GM23338 (cell line): ENCODE measurements at regions not wholly inside any gene's neighbourhood (a gene's known extent, or its start where the extent isn't known, plus 50 kb on each side); places are given as distances from the start of the nearest gene placed in this dataset.
A peak's percentile ranks its signal among the peaks of the same experiment; 100 is the strongest.

Experiments used
- ATAC-seq: fragments of 200-7000 bp; cut with Tn5 transposase; 3 replicates; pipeline ENCODE4 v1.9.1; 2020
- DNase-seq: peaks from one replicate; pipeline ENCODE4 v3.0.0-alpha.2; 2015; ENCODE audit warnings: low spot score
- H2AFZ ChIP-seq: fragments of 200-600 bp; sonication (generic); 2 replicates; pipeline ENCODE4 v1.8.0; 2016; ENCODE audit warnings: antibody characterized with exemption, mild to moderate bottlenecking, moderate library complexity
- H3F3A ChIP-seq: fragments of 200-600 bp; sonication (generic); replicated peaks from 2 replicates; pipeline ENCODE4 v1.8.0; 2017; ENCODE audit warnings: antibody characterized with exemption, mixed run types, low read depth
- H3K27ac ChIP-seq: fragments of 200-600 bp; sonication (generic); 2 replicates; pipeline ENCODE4 v1.6.1; 2016; ENCODE audit warnings: low read depth
- H3K27me3 ChIP-seq: fragments of 200-600 bp; sonication (generic); 2 replicates; pipeline ENCODE4 v1.8.0; 2016; ENCODE audit warnings: mild to moderate bottlenecking, mixed run types, moderate library complexity; ENCODE audit not compliant: insufficient read depth
- H3K36me3 ChIP-seq: fragments of 200-600 bp; sonication (generic); 2 replicates; pipeline ENCODE4 v1.8.0; 2016; ENCODE audit warnings: mild to moderate bottlenecking; ENCODE audit not compliant: insufficient read depth
- H3K4me1 ChIP-seq: fragments of 200-600 bp; sonication (generic); 2 replicates; pipeline ENCODE4 v1.8.0; 2016; ENCODE audit warnings: mild to moderate bottlenecking, moderate library complexity; ENCODE audit not compliant: insufficient read depth
- H3K4me2 ChIP-seq: fragments of 200-600 bp; sonication (generic); 2 replicates; pipeline ENCODE4 v1.7.1; 2017; ENCODE audit warnings: mixed run types
- H3K4me3 ChIP-seq: fragments of 200-600 bp; sonication (generic); 2 replicates; pipeline ENCODE4 v1.6.1; 2016; ENCODE audit warnings: mixed run types
- H3K79me2 ChIP-seq: fragments of 200-600 bp; sonication (generic); replicated peaks from 2 replicates; pipeline ENCODE4 v1.8.0; 2017; ENCODE audit warnings: mild to moderate bottlenecking; ENCODE audit not compliant: insufficient read depth
- H3K9me2 ChIP-seq: fragments of 200-600 bp; sonication (generic); 2 replicates; pipeline ENCODE4 v1.8.0; 2017; ENCODE audit not compliant: insufficient read depth
- H4K20me1 ChIP-seq: fragments of 200-600 bp; sonication (generic); replicated peaks from 2 replicates; pipeline ENCODE4 v1.8.0; 2017; ENCODE audit warnings: mild to moderate bottlenecking; ENCODE audit not compliant: insufficient read depth
- H3K27ac Mint-ChIP-seq: 2 replicates; pipeline ENCODE4 v1.8.0; 2020; ENCODE audit warnings: inconsistent platforms, mild to moderate bottlenecking, moderate library complexity, mixed read lengths
- H3K27me3 Mint-ChIP-seq: 3 replicates; pipeline ENCODE4 v1.8.0; 2022; ENCODE audit warnings: low read depth, mild to moderate bottlenecking, moderate library complexity, mixed read lengths, inconsistent platforms; ENCODE audit not compliant: insufficient read depth, poor library complexity
- H3K36me3 Mint-ChIP-seq: 3 replicates; pipeline ENCODE4 v1.8.0; 2021; ENCODE audit warnings: low read depth, mild to moderate bottlenecking, inconsistent platforms, moderate library complexity, mixed read lengths
- H3K4me1 Mint-ChIP-seq: 3 replicates; pipeline ENCODE4 v1.8.0; 2020; ENCODE audit warnings: mild to moderate bottlenecking, inconsistent platforms, mixed read lengths
- H3K4me3 Mint-ChIP-seq: 3 replicates; pipeline ENCODE4 v1.8.0; 2021; ENCODE audit warnings: moderate library complexity, mild to moderate bottlenecking, inconsistent platforms, mixed read lengths
- H3K9me3 Mint-ChIP-seq: 3 replicates; pipeline ENCODE4 v1.8.0; 2020; ENCODE audit warnings: moderate library complexity, mild to moderate bottlenecking, inconsistent platforms, mixed read lengths
- CREB1 ChIP-seq: fragments of 250-450 bp; sonication (Bioruptor Pico); IDR thresholded peaks from 2 replicates; pipeline ENCODE4 v1.5.0; 2020; ENCODE audit warnings: low read depth, mild to moderate bottlenecking, moderate library complexity
- EZH2 ChIP-seq: fragments of 200-600 bp; sonication (generic); IDR thresholded peaks from one replicate; pipeline ENCODE4 v1.8.0; 2017; ENCODE audit warnings: antibody characterized with exemption, mild to moderate bottlenecking, low read depth; ENCODE audit not compliant: unreplicated experiment
- EZH2phosphoT487 ChIP-seq: fragments of 200-600 bp; sonication (generic); IDR thresholded peaks from one replicate; pipeline ENCODE4 v1.8.1; 2018; ENCODE audit warnings: antibody characterized with exemption; ENCODE audit not compliant: unreplicated experiment
- JUNB ChIP-seq: IDR thresholded peaks from one replicate; pipeline ENCODE4 v1.6.1; 2016; ENCODE audit warnings: antibody characterized with exemption; ENCODE audit not compliant: unreplicated experiment
- NANOG ChIP-seq: IDR thresholded peaks from 2 replicates; pipeline ENCODE4 v1.6.1; 2016; ENCODE audit warnings: antibody characterized with exemption, borderline replicate concordance
- POLR2AphosphoS5 ChIP-seq: IDR thresholded peaks from 2 replicates; pipeline ENCODE4 v1.6.1; 2016; ENCODE audit warnings: antibody characterized with exemption, low read depth
- STAT1 ChIP-seq: IDR thresholded peaks from one replicate; pipeline ENCODE4 v1.6.1; 2016; ENCODE audit warnings: antibody characterized with exemption; ENCODE audit not compliant: unreplicated experiment
- ZNF114 ChIP-seq: fragments of 250-450 bp; sonication (Bioruptor Pico); IDR thresholded peaks from 2 replicates; pipeline ENCODE4 v1.5.0; 2020; ENCODE audit warnings: mild to moderate bottlenecking, moderate library complexity
- ZNF331 ChIP-seq: fragments of 250-450 bp; sonication (Bioruptor Pico); IDR thresholded peaks from 2 replicates; pipeline ENCODE4 v1.5.0; 2020; ENCODE audit warnings: low read depth, mild to moderate bottlenecking, moderate library complexity
- TF ChIP-seq, protein P1 (sequence below): IDR thresholded peaks from one replicate; pipeline ENCODE4 v1.6.1; 2018; ENCODE audit warnings: antibody characterized with exemption; ENCODE audit not compliant: unreplicated experiment
- TF ChIP-seq, protein P2 (sequence below), 2 experiments: fragments of 200-600 bp in 1 of 2; sonication (generic) in 1 of 2; conservative IDR thresholded peaks; 2 replicates each; pipeline versions ENCODE4 v1.5.1 to v1.6.1; 2016 to 2017; ENCODE audit warnings: antibody characterized with exemption in 2 of 2, low read depth in 2 of 2, mild to moderate bottlenecking in 2 of 2, moderate library complexity in 1 of 2
- TF ChIP-seq, protein P3 (sequence below): fragments of 250-450 bp; sonication (Bioruptor Pico); IDR thresholded peaks from 2 replicates; pipeline ENCODE4 v1.5.0; 2020; ENCODE audit warnings: mild to moderate bottlenecking, moderate library complexity

DNA sequence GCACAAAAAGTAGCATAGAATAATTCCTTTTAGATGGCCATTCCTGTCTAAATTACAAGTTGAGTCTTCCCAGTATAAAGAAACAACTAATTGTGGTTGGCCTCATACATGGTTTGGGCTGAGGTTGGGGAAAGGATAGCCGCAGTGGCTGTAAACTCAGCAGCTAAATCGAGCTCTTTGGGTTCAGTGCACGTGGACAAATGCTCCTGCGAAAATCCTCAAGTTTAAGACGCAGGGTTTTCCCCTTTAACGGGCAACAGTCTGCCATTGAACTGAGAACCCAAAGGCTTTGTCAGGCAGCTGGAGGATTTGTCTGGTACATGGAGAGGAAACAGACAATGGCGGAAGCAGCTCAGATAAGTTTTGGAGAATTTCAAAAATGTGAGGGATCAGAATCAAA lies 331.9 kb downstream of the TGFB2 start:
- Histone ChIP-seq H4K20me1 (no peaks in the 10 kb centered on the region), H3K4me1 (peaks cover 9% of the 10 kb centered on the region; the same call in 1 of the 2 replicates), H3K27me3 (no peaks in the 10 kb centered on the region), H3K79me2 (no peaks in the 10 kb centered on the region), H3K9me2 (peaks cover 16% of the 10 kb centered on the region; the same call in 1 of the 2 replicates), H3K4me3 (no peak overlapping the region), H2AFZ (peak overlapping the region; percentile 83; the same call in 1 of the 2 replicates), H3K4me2 (no peak overlapping the region), H3F3A (no peaks in the 10 kb centered on the region), H3K27ac (no peak overlapping the region), H3K36me3 (no peaks in the 10 kb centered on the region)
- no peak overlapping the region for H3K4me3 Mint-ChIP-seq
- no peak overlapping the region for H3K27ac Mint-ChIP-seq
- no peak for DNase-seq
- no peaks in the 10 kb centered on the region for H3K36me3 Mint-ChIP-seq
- no peaks in the 10 kb centered on the region for H3K9me3 Mint-ChIP-seq
- TF ChIP-seq ZNF114 (CRISPR knock-in tag) (no peak), STAT1 (no peak), CREB1 (no peak), EZH2phosphoT487 (no peak), EZH2 (no peak), POLR2AphosphoS5 (no peak), ZNF331 (no peak), NANOG (no peak), JUNB (no peak)
- TF ChIP-seq, protein P1, sequence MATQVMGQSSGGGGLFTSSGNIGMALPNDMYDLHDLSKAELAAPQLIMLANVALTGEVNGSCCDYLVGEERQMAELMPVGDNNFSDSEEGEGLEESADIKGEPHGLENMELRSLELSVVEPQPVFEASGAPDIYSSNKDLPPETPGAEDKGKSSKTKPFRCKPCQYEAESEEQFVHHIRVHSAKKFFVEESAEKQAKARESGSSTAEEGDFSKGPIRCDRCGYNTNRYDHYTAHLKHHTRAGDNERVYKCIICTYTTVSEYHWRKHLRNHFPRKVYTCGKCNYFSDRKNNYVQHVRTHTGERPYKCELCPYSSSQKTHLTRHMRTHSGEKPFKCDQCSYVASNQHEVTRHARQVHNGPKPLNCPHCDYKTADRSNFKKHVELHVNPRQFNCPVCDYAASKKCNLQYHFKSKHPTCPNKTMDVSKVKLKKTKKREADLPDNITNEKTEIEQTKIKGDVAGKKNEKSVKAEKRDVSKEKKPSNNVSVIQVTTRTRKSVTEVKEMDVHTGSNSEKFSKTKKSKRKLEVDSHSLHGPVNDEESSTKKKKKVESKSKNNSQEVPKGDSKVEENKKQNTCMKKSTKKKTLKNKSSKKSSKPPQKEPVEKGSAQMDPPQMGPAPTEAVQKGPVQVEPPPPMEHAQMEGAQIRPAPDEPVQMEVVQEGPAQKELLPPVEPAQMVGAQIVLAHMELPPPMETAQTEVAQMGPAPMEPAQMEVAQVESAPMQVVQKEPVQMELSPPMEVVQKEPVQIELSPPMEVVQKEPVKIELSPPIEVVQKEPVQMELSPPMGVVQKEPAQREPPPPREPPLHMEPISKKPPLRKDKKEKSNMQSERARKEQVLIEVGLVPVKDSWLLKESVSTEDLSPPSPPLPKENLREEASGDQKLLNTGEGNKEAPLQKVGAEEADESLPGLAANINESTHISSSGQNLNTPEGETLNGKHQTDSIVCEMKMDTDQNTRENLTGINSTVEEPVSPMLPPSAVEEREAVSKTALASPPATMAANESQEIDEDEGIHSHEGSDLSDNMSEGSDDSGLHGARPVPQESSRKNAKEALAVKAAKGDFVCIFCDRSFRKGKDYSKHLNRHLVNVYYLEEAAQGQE: no peak
- TF ChIP-seq, protein P2, sequence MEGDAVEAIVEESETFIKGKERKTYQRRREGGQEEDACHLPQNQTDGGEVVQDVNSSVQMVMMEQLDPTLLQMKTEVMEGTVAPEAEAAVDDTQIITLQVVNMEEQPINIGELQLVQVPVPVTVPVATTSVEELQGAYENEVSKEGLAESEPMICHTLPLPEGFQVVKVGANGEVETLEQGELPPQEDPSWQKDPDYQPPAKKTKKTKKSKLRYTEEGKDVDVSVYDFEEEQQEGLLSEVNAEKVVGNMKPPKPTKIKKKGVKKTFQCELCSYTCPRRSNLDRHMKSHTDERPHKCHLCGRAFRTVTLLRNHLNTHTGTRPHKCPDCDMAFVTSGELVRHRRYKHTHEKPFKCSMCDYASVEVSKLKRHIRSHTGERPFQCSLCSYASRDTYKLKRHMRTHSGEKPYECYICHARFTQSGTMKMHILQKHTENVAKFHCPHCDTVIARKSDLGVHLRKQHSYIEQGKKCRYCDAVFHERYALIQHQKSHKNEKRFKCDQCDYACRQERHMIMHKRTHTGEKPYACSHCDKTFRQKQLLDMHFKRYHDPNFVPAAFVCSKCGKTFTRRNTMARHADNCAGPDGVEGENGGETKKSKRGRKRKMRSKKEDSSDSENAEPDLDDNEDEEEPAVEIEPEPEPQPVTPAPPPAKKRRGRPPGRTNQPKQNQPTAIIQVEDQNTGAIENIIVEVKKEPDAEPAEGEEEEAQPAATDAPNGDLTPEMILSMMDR (conservative IDR thresholded peaks at IDR 0.05; ENCODE audit: low read depth in 2 of 2): no peak
- TF ChIP-seq, protein P3, sequence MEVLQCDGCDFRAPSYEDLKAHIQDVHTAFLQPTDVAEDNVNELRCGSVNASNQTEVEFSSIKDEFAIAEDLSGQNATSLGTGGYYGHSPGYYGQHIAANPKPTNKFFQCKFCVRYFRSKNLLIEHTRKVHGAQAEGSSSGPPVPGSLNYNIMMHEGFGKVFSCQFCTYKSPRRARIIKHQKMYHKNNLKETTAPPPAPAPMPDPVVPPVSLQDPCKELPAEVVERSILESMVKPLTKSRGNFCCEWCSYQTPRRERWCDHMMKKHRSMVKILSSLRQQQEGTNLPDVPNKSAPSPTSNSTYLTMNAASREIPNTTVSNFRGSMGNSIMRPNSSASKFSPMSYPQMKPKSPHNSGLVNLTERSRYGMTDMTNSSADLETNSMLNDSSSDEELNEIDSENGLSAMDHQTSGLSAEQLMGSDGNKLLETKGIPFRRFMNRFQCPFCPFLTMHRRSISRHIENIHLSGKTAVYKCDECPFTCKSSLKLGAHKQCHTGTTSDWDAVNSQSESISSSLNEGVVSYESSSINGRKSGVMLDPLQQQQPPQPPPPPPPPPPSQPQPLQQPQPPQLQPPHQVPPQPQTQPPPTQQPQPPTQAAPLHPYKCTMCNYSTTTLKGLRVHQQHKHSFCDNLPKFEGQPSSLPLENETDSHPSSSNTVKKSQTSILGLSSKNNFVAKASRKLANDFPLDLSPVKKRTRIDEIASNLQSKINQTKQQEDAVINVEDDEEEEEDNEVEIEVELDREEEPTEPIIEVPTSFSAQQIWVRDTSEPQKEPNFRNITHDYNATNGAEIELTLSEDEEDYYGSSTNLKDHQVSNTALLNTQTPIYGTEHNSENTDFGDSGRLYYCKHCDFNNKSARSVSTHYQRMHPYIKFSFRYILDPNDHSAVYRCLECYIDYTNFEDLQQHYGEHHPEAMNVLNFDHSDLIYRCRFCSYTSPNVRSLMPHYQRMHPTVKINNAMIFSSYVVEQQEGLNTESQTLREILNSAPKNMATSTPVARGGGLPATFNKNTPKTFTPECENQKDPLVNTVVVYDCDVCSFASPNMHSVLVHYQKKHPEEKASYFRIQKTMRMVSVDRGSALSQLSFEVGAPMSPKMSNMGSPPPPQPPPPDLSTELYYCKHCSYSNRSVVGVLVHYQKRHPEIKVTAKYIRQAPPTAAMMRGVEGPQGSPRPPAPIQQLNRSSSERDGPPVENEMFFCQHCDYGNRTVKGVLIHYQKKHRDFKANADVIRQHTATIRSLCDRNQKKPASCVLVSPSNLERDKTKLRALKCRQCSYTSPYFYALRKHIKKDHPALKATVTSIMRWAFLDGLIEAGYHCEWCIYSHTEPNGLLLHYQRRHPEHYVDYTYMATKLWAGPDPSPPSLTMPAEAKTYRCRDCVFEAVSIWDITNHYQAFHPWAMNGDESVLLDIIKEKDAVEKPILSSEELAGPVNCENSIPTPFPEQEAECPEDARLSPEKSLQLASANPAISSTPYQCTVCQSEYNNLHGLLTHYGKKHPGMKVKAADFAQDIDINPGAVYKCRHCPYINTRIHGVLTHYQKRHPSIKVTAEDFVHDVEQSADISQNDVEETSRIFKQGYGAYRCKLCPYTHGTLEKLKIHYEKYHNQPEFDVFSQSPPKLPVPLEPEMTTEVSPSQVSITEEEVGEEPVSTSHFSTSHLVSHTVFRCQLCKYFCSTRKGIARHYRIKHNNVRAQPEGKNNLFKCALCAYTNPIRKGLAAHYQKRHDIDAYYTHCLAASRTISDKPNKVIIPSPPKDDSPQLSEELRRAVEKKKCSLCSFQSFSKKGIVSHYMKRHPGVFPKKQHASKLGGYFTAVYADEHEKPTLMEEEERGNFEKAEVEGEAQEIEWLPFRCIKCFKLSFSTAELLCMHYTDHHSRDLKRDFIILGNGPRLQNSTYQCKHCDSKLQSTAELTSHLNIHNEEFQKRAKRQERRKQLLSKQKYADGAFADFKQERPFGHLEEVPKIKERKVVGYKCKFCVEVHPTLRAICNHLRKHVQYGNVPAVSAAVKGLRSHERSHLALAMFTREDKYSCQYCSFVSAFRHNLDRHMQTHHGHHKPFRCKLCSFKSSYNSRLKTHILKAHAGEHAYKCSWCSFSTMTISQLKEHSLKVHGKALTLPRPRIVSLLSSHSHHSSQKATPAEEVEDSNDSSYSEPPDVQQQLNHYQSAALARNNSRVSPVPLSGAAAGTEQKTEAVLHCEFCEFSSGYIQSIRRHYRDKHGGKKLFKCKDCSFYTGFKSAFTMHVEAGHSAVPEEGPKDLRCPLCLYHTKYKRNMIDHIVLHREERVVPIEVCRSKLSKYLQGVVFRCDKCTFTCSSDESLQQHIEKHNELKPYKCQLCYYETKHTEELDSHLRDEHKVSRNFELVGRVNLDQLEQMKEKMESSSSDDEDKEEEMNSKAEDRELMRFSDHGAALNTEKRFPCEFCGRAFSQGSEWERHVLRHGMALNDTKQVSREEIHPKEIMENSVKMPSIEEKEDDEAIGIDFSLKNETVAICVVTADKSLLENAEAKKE: no peak
- peaks cover 13% of the 10 kb centered on the region for H3K4me1 Mint-ChIP-seq
- H3K27me3 Mint-ChIP-seq: peaks cover 2% of the 10 kb centered on the region
- no peak for ATAC-seq
